HepG2 (cell line): ENCODE measurements at regions not wholly inside any gene's neighbourhood (a gene's known extent, or its start where the extent isn't known, plus 50 kb on each side); places are given as distances from the start of the nearest gene placed in this dataset.

Source experiments
- ATAC-seq: fragments of 200-7000 bp; cut with Tn5 transposase; 3 replicates; pipeline ENCODE4 v1.9.1; 2020; ENCODE audit warnings: mild to moderate bottlenecking, moderate library complexity
- BruUV-seq: library from RNA; stranded (reverse); fragments of 400-500 nt; replicated peaks from 2 replicates; lab custom pipeline; 2021; lab: Mats Ljungman, UMichigan
- CTCF ChIA-PET: fragments of 300-600 bp; formaldehyde crosslinking; extraction: SDS; loops from one replicate; lab custom pipeline; 2021; ENCODE audit warnings: low total read pairs, inconsistent platforms, low intra/inter-chr PET ratio; lab: Yijun Ruan, JAX
- POLR2A ChIA-PET: fragments of 350-600 bp; sonication (Branson Sonifier 250); formaldehyde crosslinking; loops from one replicate; lab custom pipeline; 2020; ENCODE audit warnings: antibody characterized with exemption, inconsistent platforms; lab: Yijun Ruan, JAX
- DNase-seq: peaks from one replicate; pipeline ENCODE4 v3.0.0-alpha.2; 2015; ENCODE audit warnings: low spot score
- FAIRE-seq: peaks from 3 replicates; lab custom pipeline; 2011; peaks lifted over from hg19 to GRCh38; lab: Jason Lieb, UNC
- H2AFZ ChIP-seq: one replicate; pipeline ENCODE4 v1.6.1; 2011; ENCODE audit warnings: low read length, inconsistent platforms
- H3K27ac ChIP-seq: fragments of 300-600 bp; 3 replicates; pipeline ENCODE4 v1.8.0; 2011; ENCODE audit warnings: mixed run types, mild to moderate bottlenecking, mixed read lengths, low read length, inconsistent platforms; ENCODE audit not compliant: insufficient read depth; ENCODE audit errors: extremely low read length
- H3K27me3 ChIP-seq, 2 experiments: fragments of 200-600 bp in 1 of 2; 2 replicates in 1 of 2; 3 replicates in 1 of 2; pipeline versions ENCODE4 v1.6.0 to v1.8.0; 2011; ENCODE audit warnings: low read length in 2 of 2, mild to moderate bottlenecking in 2 of 2, moderate library complexity in 2 of 2, inconsistent platforms in 1 of 2; ENCODE audit not compliant: insufficient read depth in 2 of 2, control insufficient read depth in 1 of 2
- H3K36me3 ChIP-seq, 2 experiments: fragments of 200-600 bp in 1 of 2; replicated peaks in 1 of 2; 2 replicates in 1 of 2; 3 replicates in 1 of 2; pipeline versions ENCODE4 v1.5.1 to v1.8.0; 2011; ENCODE audit warnings: low read length in 2 of 2, inconsistent platforms in 1 of 2; ENCODE audit not compliant: insufficient read depth in 2 of 2, control insufficient read depth in 1 of 2
- H3K4me1 ChIP-seq: 2 replicates; pipeline ENCODE4 v1.5.1; 2012; ENCODE audit warnings: low read length, inconsistent platforms; ENCODE audit not compliant: insufficient read depth
- H3K4me2 ChIP-seq: 2 replicates; pipeline ENCODE4 v1.6.0; 2011; ENCODE audit warnings: low read depth, low read length, inconsistent platforms
- H3K4me3 ChIP-seq, 3 experiments: fragments of 200-600 bp in 1 of 3; sonication (generic), shearing (Covaris generic) in 1 of 3; replicated peaks in 1 of 3; 2 replicates each; pipeline ENCODE4 v1.5.1; 2011 to 2016; ENCODE audit warnings: low read length in 3 of 3, inconsistent platforms in 2 of 3, low read depth in 2 of 3, mild to moderate bottlenecking in 2 of 3, control low read depth in 1 of 3, mixed read lengths in 1 of 3; ENCODE audit not compliant: insufficient read depth in 1 of 3
- H3K79me2 ChIP-seq: one replicate; pipeline ENCODE4 v1.6.1; 2011; ENCODE audit warnings: low read length, inconsistent platforms; ENCODE audit not compliant: insufficient read depth
- H3K9ac ChIP-seq: 2 replicates; pipeline ENCODE4 v1.6.0; 2011; ENCODE audit warnings: mild to moderate bottlenecking, low read depth, low read length, inconsistent platforms; ENCODE audit not compliant: insufficient read depth
- H3K9me3 ChIP-seq: 2 replicates; pipeline ENCODE4 v1.5.1; 2012; ENCODE audit warnings: mild to moderate bottlenecking, low read length
- H4K20me1 ChIP-seq: 2 replicates; pipeline ENCODE4 v1.6.0; 2011; ENCODE audit warnings: inconsistent platforms, mild to moderate bottlenecking, low read length, moderate library complexity; ENCODE audit not compliant: insufficient read depth
- BRD4 ChIP-seq: sonication (generic); formaldehyde crosslinking; IDR thresholded peaks from 2 replicates; pipeline ENCODE4 v1.4.0; 2020; ENCODE audit warnings: missing genetic modification reagents
- CENPX ChIP-seq: sonication (generic); formaldehyde crosslinking; IDR thresholded peaks from 2 replicates; pipeline ENCODE4 v1.9.0; 2021; ENCODE audit warnings: mild to moderate bottlenecking, missing genetic modification reagents, moderate library complexity
- CHD2 ChIP-seq: IDR thresholded peaks from 2 replicates; pipeline ENCODE4 v1.6.1; 2011; ENCODE audit warnings: low read depth, low read length, improper control_type of control experiment
- ZNF205 ChIP-seq: IDR thresholded peaks from 2 replicates; pipeline ENCODE4 v1.6.1; 2018; ENCODE audit warnings: missing biosample characterization, missing genetic modification reagents
- ZNF354B ChIP-seq: sonication (generic); formaldehyde crosslinking; IDR thresholded peaks from 2 replicates; pipeline ENCODE4 v1.8.0; 2022; ENCODE audit warnings: mild to moderate bottlenecking, missing genetic modification reagents
- ZNF616 ChIP-seq: sonication (generic); formaldehyde crosslinking; IDR thresholded peaks from 2 replicates; pipeline ENCODE4 v1.5.0; 2020; ENCODE audit warnings: low read depth, mild to moderate bottlenecking, missing genetic modification reagents
- ZNF776 ChIP-seq: sonication (generic); formaldehyde crosslinking; IDR thresholded peaks from 2 replicates; pipeline ENCODE4 v1.4.0; 2020; ENCODE audit warnings: mild to moderate bottlenecking, missing genetic modification reagents
- ZSCAN22 ChIP-seq: sonication (generic); formaldehyde crosslinking; IDR thresholded peaks from 2 replicates; pipeline ENCODE4 v1.4.0; 2020; ENCODE audit warnings: mild to moderate bottlenecking, missing genetic modification reagents
- WGBS: methylation state at CpG from one replicate; pipeline ENCODE4 v1.1.6; 2017; ENCODE audit warnings: low lambda C conversion rate; 5-methylcytosine and 5-hydroxymethylcytosine counted together
- in situ Hi-C: cut with HindIII; loops from 2 replicates; pipeline ENCODE4 v1.10.0; 2017; ENCODE audit warnings: low pct_unique_long_range_greater_than_20kb; ENCODE audit not compliant: extremely low pct_ligation_motif_present
- intact Hi-C: fragments of 100-400 bp; cut with micrococcal nuclease; formaldehyde crosslinking; loops from one replicate; pipeline ENCODE4 v1.10.0; 2022; ENCODE audit not compliant: unreplicated experiment
- TF ChIP-seq, protein P1 (sequence below): sonication (generic); formaldehyde crosslinking; IDR thresholded peaks from 2 replicates; pipeline ENCODE4 v1.5.0; 2020; ENCODE audit warnings: missing genetic modification reagents

DNA sequence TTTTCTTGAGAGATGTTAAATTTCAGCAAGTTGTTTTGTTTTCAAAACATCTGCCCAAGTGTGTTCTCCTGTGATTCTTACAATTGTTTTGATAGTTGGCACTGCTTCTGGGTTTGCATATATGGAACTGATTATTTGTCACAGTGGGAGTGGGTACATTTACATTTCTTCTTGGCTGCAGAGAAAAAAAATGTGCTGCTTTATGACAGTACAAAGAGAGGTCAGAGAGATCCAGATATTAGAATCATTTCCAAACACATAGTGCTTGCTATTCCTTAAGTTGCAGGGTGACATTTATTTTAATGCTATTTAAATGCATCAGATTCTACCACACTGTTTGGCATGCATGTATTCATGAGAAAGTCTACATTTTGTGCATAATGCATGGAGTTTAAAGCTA is 303.5 kb upstream of the MDGA2 start:
- Histone ChIP-seq H3K27ac (no peak overlapping the region), H3K9me3 (peaks cover 35% of the 10 kb centered on the region), H2AFZ (no peak overlapping the region), H3K27me3 (no peaks in the 10 kb centered on the region), H3K36me3 (no peaks in the 10 kb centered on the region), H3K9ac (no peak overlapping the region), H4K20me1 (no peaks in the 10 kb centered on the region), H3K79me2 (no peaks in the 10 kb centered on the region), H3K4me3 (no peak overlapping the region), H3K4me1 (no peaks in the 10 kb centered on the region), H3K4me2 (no peak overlapping the region)
- TF ChIP-seq BRD4 (no peak), ZNF354B (CRISPR knock-in tag) (no peak), CENPX (CRISPR knock-in tag) (no peak), ZNF205 (no peak), ZNF776 (no peak)
- TF ChIP-seq, protein P1, sequence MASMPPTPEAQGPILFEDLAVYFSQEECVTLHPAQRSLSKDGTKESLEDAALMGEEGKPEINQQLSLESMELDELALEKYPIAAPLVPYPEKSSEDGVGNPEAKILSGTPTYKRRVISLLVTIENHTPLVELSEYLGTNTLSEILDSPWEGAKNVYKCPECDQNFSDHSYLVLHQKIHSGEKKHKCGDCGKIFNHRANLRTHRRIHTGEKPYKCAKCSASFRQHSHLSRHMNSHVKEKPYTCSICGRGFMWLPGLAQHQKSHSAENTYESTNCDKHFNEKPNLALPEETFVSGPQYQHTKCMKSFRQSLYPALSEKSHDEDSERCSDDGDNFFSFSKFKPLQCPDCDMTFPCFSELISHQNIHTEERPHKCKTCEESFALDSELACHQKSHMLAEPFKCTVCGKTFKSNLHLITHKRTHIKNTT (CRISPR knock-in tag), result no peak
- no TSS peak for BruUV-seq
- intact Hi-C loops (no loop called here), in situ Hi-C loops (no loop called here)
- POLR2A ChIA-PET, result no interaction called here
- ATAC-seq (no peak), FAIRE-seq (no peak), DNase-seq (no peak)
- CTCF ChIA-PET, result no interaction called here

DNA sequence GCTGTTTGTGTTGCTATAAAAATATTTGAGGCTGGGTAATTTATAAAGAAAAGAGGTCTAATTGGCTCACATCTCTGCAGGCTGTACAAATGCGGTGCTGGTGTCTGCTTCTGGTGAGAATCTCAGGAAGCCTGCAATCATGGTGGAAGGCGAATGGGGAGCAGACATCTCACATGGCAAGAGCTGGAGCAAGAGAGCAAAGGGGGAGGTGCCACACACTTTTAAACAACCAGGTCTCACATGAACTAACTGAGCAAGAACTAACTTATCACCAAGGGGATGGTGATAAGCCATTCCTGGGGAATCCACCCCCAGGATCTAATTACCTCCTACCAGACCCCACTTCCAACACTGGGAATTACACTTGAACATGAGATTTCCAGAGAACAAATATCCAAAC is 300.7 kb upstream of the MDGA2 start:
- Histone ChIP-seq H3K27me3 (no peaks in the 10 kb centered on the region), H2AFZ (no peak overlapping the region), H3K27ac (no peak overlapping the region), H3K4me2 (no peak overlapping the region), H3K9ac (no peak overlapping the region), H4K20me1 (no peaks in the 10 kb centered on the region), H3K79me2 (no peaks in the 10 kb centered on the region), H3K4me1 (no peaks in the 10 kb centered on the region), H3K9me3 (peaks cover 47% of the 10 kb centered on the region), H3K4me3 (no peak overlapping the region), H3K36me3 (no peaks in the 10 kb centered on the region)
- no peak for TF ChIP-seq ZSCAN22 (CRISPR knock-in tag)
- no peak for TF ChIP-seq ZNF616
- TF ChIP-seq CHD2, result no peak
- FAIRE-seq (no peak), ATAC-seq (no peak), DNase-seq (no peak)
- 24% methylated on average over 2 of the region's 2 CpGs for WGBS
- BruUV-seq, result no TSS peak
- in situ Hi-C loops (no loop called here), intact Hi-C loops (no loop called here)
- CTCF ChIA-PET, result no interaction called here
- POLR2A ChIA-PET, result no interaction called here
